Epithelial cell of esophagus (primary cell): ENCODE measurements at regions not wholly inside any gene's neighbourhood (a gene's known extent, or its start where the extent isn't known, plus 50 kb on each side); places are given as distances from the start of the nearest gene placed in this dataset.
A peak's percentile ranks its signal among the peaks of the same experiment; 100 is the strongest.

ENCODE experiments used
- DNase-seq: peaks from one replicate; pipeline ENCODE4 v3.0.0; 2010; ENCODE audit warnings: low read depth
- H3K4me3 ChIP-seq: 2 replicates; pipeline ENCODE4 v1.5.1; 2011; ENCODE audit warnings: mild to moderate bottlenecking, low read length, control low read depth
- TF ChIP-seq, protein P1 (sequence below): IDR thresholded peaks from 2 replicates; pipeline ENCODE4 v1.5.1; 2011; ENCODE audit warnings: low read depth, mild to moderate bottlenecking, low read length, control low read depth, inconsistent platforms; ENCODE audit not compliant: insufficient read depth; ENCODE audit errors: missing control alignments

DNA sequence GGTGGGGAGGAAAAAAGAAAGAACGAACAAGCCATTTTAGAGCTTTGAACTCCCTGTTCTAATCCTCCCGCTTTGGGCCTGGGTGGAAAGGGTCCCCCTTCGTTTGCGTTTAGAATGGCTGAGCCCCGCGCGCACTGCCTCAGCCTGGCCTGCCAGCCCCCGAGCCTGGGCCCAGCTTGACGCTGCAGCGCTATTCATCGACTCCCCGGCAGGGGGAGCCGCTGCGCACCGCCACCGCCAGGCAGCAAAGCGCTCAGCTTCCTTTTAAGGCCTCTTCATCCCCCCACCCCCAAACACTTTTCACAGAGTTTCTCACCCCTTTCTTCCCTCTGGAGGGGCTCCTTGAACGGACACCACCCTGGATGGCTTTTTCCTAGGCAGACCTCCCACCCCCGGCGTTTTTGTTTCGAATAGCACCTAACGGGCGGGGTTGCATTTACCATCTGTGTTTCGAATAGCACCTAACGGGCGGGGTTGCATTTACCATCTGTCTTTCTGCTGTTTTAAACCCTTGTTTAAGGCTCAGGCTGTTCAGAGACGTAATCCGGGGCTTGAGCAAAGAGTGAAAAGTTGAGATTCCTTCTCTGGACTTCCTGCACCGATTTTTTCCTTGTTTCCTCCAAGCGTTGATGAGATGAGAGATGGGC is 56.4 kb upstream of the PIWIL1 start:
- DNase-seq = no peak
- TF ChIP-seq, protein P1, sequence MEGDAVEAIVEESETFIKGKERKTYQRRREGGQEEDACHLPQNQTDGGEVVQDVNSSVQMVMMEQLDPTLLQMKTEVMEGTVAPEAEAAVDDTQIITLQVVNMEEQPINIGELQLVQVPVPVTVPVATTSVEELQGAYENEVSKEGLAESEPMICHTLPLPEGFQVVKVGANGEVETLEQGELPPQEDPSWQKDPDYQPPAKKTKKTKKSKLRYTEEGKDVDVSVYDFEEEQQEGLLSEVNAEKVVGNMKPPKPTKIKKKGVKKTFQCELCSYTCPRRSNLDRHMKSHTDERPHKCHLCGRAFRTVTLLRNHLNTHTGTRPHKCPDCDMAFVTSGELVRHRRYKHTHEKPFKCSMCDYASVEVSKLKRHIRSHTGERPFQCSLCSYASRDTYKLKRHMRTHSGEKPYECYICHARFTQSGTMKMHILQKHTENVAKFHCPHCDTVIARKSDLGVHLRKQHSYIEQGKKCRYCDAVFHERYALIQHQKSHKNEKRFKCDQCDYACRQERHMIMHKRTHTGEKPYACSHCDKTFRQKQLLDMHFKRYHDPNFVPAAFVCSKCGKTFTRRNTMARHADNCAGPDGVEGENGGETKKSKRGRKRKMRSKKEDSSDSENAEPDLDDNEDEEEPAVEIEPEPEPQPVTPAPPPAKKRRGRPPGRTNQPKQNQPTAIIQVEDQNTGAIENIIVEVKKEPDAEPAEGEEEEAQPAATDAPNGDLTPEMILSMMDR = peak; percentile 35
- H3K4me3 ChIP-seq = no peak overlapping the region

DNA sequence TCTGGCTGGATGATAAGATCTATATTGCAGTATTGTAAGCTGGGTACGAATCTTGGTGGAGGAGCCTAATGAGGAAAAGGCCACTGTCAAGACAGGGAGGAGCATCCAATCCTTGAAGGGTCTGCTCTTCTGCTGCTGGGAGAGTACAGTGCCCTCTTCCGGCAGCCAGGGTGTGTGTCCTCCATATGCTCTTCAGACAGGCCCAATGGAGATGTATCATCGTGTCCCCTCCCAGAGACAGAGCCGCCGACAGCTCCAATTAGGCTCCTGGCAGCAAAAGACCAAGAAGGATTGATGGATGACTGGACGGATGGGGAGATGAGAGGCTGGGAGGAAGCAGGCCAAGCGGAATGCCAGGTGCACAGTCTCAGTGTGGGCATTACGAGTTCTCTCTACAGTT is 51.6 kb upstream of the PIWIL1 start:
- no peak overlapping the region for H3K4me3 ChIP-seq
- TF ChIP-seq, protein P1 = no peak
- DNase-seq = no peak

DNA sequence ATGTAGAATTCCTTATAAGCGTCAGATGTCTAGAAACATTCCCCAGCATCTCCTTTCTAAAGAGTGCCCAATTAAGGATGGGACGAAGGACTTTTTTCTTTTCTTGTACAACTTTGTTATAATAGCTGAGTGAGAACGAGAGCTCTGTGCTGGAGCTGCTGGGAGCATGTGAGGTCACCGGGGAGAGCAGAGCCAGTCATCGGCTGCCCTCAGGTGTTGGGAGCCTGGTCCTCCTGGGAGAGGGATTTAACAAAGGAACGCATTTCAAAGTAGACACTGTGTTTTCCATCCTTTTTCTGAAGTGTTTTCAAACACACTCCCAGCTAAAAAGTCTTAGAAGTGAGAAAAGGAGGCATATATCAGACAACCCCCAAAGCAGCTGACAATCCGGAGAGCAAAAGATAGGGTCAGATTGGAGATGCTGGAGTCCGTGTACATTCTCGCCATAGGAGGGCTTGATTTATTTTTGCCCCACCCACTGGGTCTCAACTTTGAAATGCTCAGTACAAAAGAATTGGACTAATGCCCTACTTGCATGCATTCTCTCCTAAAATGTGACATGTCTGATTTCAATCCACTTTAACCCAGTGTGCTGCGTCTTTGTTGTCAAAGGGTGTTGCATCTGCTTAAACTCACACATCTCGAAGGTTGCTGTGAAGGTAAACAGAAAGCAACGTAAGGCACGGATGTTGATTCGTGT is 50.8 kb upstream of the PIWIL1 start:
- DNase-seq = no peak
- no peak overlapping the region for H3K4me3 ChIP-seq
- TF ChIP-seq, protein P1 = no peak
